PC-9 (cell line): ENCODE measurements at regions not wholly inside any gene's neighbourhood (a gene's known extent, or its start where the extent isn't known, plus 50 kb on each side); places are given as distances from the start of the nearest gene placed in this dataset.

ENCODE experiments used
- CTCF ChIP-seq: fragments of 200-600 bp; sonication (generic); conservative IDR thresholded peaks from 2 replicates; pipeline ENCODE4 v1.6.1; 2017; ENCODE audit warnings: mixed run types, antibody characterized with exemption, mild to moderate bottlenecking, moderate library complexity
- EZH2 ChIP-seq: fragments of 200-600 bp; sonication (generic); IDR thresholded peaks from 2 replicates; pipeline ENCODE4 v1.8.0; 2017; ENCODE audit warnings: antibody characterized with exemption, low read depth

- TF ChIP-seq CTCF (no peak), EZH2 (no peak)
These were observed 294.7 kb downstream of the LNPK start for GRCh38 chr2:175707322-175707721.
